Osteoblast (primary cell): ENCODE measurements at regions not wholly inside any gene's neighbourhood (a gene's known extent, or its start where the extent isn't known, plus 50 kb on each side); places are given as distances from the start of the nearest gene placed in this dataset.

ENCODE experiments used
- DNase-seq: peaks from one replicate; pipeline ENCODE4 v3.0.0; 2011; ENCODE audit warnings: low spot score, mixed read lengths; ENCODE audit not compliant: insufficient read length; ENCODE audit errors: missing footprints
- H2AFZ ChIP-seq: 2 replicates; pipeline ENCODE4 v1.6.0; 2011; ENCODE audit warnings: mild to moderate bottlenecking, low read length
- H3K27ac ChIP-seq: 2 replicates; pipeline ENCODE4 v1.5.1; 2011; ENCODE audit warnings: mild to moderate bottlenecking, low read depth, low read length, moderate library complexity
- H3K27me3 ChIP-seq: 2 replicates; pipeline ENCODE4 v1.6.0; 2012; ENCODE audit warnings: mild to moderate bottlenecking, control low read depth, inconsistent platforms, low read length, moderate library complexity; ENCODE audit not compliant: insufficient read depth
- H3K36me3 ChIP-seq: 2 replicates; pipeline ENCODE4 v1.5.1; 2011; ENCODE audit warnings: mild to moderate bottlenecking, low read length, control low read depth, moderate library complexity; ENCODE audit not compliant: insufficient read depth
- H3K4me1 ChIP-seq: 2 replicates; pipeline ENCODE4 v1.5.1; 2011; ENCODE audit warnings: mild to moderate bottlenecking, low read length, control low read depth, moderate library complexity; ENCODE audit not compliant: insufficient read depth
- H3K4me2 ChIP-seq: 2 replicates; pipeline ENCODE4 v1.6.0; 2011; ENCODE audit warnings: mild to moderate bottlenecking, low read length; ENCODE audit not compliant: insufficient read depth
- H3K4me3 ChIP-seq: fragments of 200-600 bp; sonication (generic); 3 replicates; pipeline ENCODE4 v1.5.1; 2012; ENCODE audit warnings: mild to moderate bottlenecking, low read length, inconsistent platforms; ENCODE audit not compliant: insufficient read depth
- H3K79me2 ChIP-seq: 2 replicates; pipeline ENCODE4 v1.6.0; 2012; ENCODE audit warnings: mild to moderate bottlenecking, low read length, control low read depth, inconsistent platforms; ENCODE audit not compliant: insufficient read depth
- H3K9me3 ChIP-seq: 2 replicates; pipeline ENCODE4 v1.5.1; 2011; ENCODE audit warnings: low read depth, low read length, control low read depth
- H4K20me1 ChIP-seq: 2 replicates; pipeline ENCODE4 v1.6.0; 2012; ENCODE audit warnings: mild to moderate bottlenecking, low read length, control low read depth; ENCODE audit not compliant: insufficient read depth
- TF ChIP-seq, protein P1 (sequence below): IDR thresholded peaks from 2 replicates; pipeline ENCODE4 v1.5.1; 2011; ENCODE audit warnings: mild to moderate bottlenecking, low read depth, low read length, moderate library complexity; ENCODE audit errors: extremely low read depth

DNA sequence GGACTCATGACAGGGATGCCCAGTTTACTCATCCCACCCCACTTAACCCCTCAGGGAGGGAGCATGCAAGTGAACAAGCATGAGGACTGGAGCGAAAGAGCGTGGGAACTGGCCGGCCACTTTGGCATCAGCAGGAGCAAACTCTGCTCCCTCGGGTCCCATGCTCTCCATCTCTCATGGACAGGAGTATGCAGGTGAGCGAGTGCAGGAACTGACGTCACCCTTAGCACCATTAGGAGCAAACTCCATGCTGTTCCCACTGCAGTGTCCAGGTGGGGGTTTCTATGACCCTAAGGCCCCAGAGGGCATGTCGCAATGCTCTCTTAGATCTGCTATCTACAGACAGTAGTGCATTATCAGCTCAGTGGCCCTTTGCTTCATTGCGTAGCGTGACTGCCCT is 821.8 kb upstream of the LRFN5 start:
- no peak for DNase-seq
- TF ChIP-seq, protein P1, sequence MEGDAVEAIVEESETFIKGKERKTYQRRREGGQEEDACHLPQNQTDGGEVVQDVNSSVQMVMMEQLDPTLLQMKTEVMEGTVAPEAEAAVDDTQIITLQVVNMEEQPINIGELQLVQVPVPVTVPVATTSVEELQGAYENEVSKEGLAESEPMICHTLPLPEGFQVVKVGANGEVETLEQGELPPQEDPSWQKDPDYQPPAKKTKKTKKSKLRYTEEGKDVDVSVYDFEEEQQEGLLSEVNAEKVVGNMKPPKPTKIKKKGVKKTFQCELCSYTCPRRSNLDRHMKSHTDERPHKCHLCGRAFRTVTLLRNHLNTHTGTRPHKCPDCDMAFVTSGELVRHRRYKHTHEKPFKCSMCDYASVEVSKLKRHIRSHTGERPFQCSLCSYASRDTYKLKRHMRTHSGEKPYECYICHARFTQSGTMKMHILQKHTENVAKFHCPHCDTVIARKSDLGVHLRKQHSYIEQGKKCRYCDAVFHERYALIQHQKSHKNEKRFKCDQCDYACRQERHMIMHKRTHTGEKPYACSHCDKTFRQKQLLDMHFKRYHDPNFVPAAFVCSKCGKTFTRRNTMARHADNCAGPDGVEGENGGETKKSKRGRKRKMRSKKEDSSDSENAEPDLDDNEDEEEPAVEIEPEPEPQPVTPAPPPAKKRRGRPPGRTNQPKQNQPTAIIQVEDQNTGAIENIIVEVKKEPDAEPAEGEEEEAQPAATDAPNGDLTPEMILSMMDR = no peak
- H3K27ac ChIP-seq = no peak overlapping the region
- H4K20me1 ChIP-seq = no peaks in the 10 kb centered on the region
- H3K79me2 ChIP-seq = no peaks in the 10 kb centered on the region
- H3K9me3 ChIP-seq = no peaks in the 10 kb centered on the region
- no peaks in the 10 kb centered on the region for H3K36me3 ChIP-seq
- no peak overlapping the region for H2AFZ ChIP-seq
- no peak overlapping the region for H3K4me3 ChIP-seq
- H3K4me1 ChIP-seq = no peaks in the 10 kb centered on the region
- H3K4me2 ChIP-seq = no peak overlapping the region
- no peaks in the 10 kb centered on the region for H3K27me3 ChIP-seq

DNA sequence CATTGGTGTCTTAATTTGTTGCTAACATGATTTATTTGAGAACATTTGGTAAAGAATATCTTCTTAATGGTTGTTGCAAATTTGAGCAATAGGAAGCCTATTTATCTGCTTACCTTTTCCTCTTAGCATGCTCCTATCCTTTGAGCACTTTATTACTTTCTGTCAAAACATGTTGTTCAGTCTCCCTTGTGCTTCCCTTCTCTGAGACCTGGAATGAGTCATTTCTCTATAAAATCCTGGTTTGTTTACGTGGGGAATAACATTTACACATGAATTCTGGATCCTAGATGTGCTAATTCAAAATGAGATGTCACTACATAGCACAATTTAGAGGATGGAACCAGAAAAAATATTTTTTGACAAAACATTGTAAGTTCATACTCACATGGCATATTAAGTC is 844.0 kb upstream of the LRFN5 start:
- Histone ChIP-seq H2AFZ (no peak overlapping the region), H3K27me3 (no peaks in the 10 kb centered on the region), H3K4me2 (no peak overlapping the region), H3K4me1 (no peaks in the 10 kb centered on the region), H3K27ac (no peak overlapping the region), H3K79me2 (no peaks in the 10 kb centered on the region), H3K9me3 (no peaks in the 10 kb centered on the region), H3K4me3 (no peak overlapping the region), H3K36me3 (no peaks in the 10 kb centered on the region), H4K20me1 (no peaks in the 10 kb centered on the region)
- no peak for DNase-seq
- TF ChIP-seq, protein P1 = no peak

DNA sequence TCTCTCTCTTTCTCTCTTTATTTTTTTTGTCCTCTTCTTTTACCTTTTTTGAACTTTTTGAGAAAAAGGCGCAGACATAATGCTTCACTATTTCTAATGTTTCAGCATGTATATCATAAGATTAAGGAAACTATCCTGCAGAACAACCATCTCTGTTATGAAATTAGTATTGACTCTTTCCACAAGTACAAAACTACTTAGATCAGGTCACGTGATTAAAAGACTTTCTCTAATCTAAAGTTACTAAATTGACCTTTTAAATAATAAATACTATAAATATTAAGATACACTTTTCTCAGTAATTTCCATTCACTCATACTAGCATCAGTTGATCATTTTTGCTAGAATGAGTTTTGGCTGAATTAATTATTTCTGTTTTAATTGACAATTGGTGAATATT is 844.5 kb upstream of the LRFN5 start:
- Histone ChIP-seq H2AFZ (no peak overlapping the region), H3K36me3 (no peaks in the 10 kb centered on the region), H3K9me3 (no peaks in the 10 kb centered on the region), H3K27me3 (no peaks in the 10 kb centered on the region), H3K4me2 (no peak overlapping the region), H3K27ac (no peak overlapping the region), H3K4me1 (no peaks in the 10 kb centered on the region), H3K79me2 (no peaks in the 10 kb centered on the region), H4K20me1 (no peaks in the 10 kb centered on the region), H3K4me3 (no peak overlapping the region)
- DNase-seq = no peak
- TF ChIP-seq, protein P1 = no peak

DNA sequence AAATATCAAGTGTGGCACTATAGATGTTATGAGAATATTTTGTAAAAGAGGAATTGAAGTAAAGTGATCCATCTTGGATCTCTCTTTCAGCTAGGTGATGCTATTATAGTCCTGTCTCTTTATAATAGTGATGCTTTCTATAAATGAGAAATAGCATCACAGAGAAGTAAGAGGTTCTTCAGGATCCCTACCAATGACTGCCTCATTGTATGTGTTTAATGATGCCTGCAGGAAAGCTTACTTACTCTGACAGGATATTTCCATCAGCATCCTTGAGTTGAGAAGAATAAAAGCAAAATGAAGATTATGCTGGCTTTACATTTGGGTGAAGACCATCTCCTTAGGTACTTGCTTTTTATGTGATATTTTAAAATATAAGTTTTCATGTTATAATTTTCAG is 846.0 kb upstream of the LRFN5 start:
- Histone ChIP-seq H3K27me3 (no peaks in the 10 kb centered on the region), H3K36me3 (no peaks in the 10 kb centered on the region), H3K4me2 (no peak overlapping the region), H3K27ac (no peak overlapping the region), H3K4me3 (no peak overlapping the region), H3K9me3 (peaks cover under 1% of the 10 kb centered on the region), H3K79me2 (no peaks in the 10 kb centered on the region), H3K4me1 (no peaks in the 10 kb centered on the region), H4K20me1 (no peaks in the 10 kb centered on the region), H2AFZ (no peak overlapping the region)
- TF ChIP-seq, protein P1 = no peak
- DNase-seq = no peak
